Ureter (tissue), 1 donor: ENCODE measurements at regions not wholly inside any gene's neighbourhood (a gene's known extent, or its start where the extent isn't known, plus 50 kb on each side); places are given as distances from the start of the nearest gene placed in this dataset.
"Not testable (repeated sequence)": the region's sequence is repeated elsewhere in the genome, so short reads cannot be mapped to it uniquely, and the experiment has no call there.

ENCODE experiments used
- DNase-seq: peaks from one replicate; pipeline ENCODE4 v3.0.0-alpha.2; 2020; ENCODE audit warnings: low spot score
- donor health status: DM: yes; HTN: yes; CAD: no.

- no peak for DNase-seq
Observed at GRCh38 chr9:18296702-18297055, 177.3 kb upstream of the ADAMTSL1 start.

DNA sequence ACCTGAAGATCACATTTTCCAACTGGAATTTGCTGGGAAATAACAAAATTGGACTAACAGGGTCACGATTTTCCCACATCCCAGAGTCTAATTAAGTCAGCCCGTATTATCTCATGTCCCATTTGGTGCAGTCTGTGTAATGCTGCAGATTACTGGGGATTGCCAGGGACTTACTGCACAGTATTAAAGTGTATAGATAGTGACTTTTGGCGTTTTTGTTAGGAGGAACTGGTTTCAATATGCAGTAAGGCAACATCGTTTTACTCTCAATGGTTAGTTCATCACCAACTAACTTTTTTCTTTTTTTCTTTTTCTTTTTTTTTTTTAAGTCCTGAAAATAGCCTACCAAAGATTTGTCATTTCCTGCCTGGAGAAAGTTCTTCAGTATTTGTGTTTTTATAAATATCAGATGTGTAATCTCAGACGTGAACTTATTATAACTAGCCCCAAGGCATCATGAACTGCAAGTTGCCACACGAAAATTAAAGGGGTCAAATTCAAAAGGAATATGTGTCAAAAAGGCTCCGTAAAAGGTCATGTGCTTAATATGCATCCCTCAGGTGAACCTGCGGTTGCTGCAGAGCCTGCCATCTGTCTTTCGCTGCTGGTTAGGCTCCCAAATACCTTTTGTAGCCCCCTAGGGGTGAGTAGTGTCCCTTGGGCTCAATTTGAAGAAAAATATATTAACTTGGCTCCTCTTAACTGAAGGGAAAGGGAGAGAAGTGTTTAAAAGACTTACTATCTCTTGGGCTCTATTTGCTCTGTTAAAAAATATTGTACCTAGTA lies 176.7 kb upstream of the ADAMTSL1 start:
- DNase-seq = no peak

DNA sequence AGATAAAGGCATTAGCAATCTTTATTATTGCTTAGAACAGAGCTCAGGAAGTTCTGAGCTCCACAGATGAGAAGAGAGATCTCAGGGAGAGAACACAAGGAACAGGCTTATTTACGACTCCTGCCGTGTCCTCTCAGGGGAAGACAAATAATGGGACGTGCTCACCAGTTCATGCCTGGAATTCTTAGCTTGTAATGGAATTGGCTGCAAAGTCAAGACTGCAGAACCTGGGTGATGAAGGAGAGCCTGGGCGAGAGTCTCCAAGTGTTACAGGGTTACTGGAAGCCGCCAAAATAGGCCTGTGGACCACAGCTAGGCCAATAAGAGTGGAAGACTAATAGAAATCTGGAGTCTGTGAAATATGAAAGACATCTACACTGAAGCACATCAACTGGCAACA lies 174.5 kb upstream of the ADAMTSL1 start:
- DNase-seq = no peak

- not testable (repeated sequence) for DNase-seq
Observed at GRCh38 chr9:18305167-18305806, 168.7 kb upstream of the ADAMTSL1 start.

GRCh38 chr9:18314316-18314715 lies 159.6 kb upstream of the ADAMTSL1 start:
- no peak for DNase-seq

DNA sequence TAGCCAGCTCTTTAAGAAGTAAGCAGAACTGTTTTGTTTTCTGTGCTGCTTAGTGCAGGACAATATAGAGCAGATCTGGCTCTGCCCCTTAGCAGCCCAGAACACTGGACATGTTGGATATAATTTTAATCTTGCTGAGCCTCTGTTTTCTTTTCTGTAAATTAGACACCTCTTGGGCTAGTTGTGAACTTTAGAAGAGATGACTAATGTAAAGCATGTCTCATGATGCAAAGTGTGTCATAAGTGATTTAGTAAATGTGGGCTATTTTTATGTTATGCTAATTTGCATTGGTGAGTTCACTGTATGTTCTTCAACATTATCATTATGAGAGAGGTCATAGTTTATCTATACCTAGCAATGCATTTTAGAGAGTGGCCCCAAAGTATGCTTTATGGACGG lies 156.1 kb upstream of the ADAMTSL1 start:
- DNase-seq = no peak

DNA sequence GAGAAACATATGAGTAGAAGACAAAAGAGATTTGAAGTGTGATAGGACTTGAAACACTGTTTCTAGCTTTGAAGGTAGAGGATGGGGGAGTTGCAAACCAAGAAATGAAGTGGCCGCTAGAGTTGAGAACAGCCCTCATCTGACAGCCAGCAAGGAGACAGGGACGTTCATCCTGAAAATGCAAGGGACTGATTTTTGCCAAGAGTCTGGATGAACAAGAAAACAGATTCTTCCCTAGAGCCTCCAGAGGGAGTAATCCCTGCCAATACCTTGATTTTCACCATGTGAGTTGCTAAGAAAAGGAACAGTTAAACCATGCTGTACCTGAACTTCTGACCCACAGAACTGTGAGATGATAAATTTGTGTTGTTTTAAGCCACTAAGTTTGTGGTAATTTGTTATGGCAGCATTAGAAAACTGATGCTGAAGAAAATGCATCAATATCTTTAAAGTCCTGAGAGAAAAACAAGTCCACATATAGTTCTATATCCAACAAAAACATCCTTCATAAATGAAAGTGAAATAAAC lies 154.0 kb upstream of the ADAMTSL1 start:
- no peak for DNase-seq

GRCh38 chr9:18324928-18325745 lies 148.8 kb upstream of the ADAMTSL1 start:
- DNase-seq = no peak

DNA sequence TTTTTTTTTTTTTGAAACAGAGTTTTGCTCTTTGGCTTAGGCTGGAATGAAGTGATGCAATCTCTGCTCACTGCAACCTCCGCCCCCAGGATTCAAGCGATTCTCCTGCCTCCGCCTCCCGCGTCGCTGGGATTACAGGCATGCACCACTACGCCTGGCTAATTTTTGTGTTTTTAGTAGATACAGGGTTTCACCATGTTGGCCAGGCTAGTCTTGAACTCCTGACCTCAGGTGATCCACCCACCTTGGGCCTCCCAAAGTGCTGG lies 148.3 kb upstream of the ADAMTSL1 start:
- not testable (repeated sequence) for DNase-seq

DNA sequence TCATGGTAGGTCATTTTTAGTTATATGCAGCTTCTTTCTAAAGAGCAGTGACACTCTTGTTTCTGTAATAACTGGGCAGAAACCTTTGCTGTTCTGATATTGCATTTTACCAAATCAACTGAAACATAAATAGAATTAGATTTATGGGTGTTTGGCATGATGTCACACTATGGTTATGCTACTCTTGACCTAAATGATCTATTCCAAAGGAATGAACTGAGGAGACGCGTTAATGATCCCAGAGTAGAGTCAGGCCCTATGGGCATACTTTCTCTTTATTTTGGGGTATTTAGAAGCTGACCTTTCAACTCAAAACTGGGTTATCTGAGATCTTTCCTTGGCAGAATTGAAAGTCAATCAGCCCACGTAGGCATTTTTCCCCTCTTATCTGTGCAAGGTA lies 146.8 kb upstream of the ADAMTSL1 start:
- no peak for DNase-seq

DNA sequence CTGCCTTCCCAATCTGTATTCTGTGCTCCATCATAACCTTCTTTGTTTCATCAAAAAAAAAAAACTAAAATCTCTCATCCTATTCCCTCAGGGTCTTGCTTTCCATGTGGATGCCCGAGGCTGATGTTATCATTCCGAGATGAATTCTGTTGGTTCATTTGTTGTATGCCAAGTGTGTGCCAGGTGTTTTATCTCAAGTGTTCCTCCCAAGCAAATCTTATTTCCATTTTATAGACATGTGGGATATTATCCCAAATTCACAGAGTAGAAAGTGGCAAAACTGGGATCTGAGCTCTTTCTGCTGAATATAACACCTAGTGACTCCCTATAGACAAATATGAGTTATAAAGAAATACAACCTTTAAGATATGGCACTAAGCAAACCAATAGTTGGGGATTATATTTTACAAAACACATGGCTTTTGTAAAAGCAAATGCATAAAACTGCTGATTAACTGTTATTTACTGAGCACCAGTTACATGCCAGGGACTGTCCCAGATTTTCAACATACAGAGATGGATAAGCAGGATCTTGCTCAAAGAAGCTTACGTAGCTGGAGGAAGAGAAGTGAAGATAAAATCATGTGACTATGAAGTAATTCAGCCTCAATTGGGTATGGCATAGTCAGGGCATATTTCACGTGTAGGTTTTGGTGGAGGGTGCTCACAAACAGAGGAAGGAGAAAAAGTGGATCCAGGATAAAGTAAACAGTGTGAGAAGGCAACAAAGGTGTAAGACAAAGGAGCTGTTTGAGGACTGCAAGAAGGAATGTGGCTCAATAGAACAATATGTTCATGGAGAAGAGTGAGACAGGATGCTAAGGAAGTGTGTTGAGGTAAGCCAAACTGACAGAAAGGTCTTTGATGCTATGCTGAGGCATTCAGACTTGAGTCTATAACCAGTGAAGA lies 143.3 kb upstream of the ADAMTSL1 start:
- DNase-seq = no peak

DNA sequence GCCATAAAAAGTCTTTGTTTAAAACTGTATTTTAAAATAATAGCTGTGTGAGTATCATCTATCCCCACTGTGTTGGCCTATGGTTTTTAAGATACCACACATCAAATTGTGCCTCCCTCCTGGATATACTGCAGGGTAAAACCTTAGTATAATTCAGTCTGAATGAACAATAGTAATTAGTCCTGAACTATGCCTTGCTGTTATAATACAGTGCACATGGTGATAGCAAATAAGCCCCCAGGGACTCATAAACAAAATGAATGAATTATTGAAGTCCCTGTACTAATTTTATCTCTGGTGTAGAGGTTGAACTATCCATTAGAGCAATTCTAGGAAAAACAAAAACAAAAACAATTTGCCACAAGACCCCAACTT lies 142.7 kb upstream of the ADAMTSL1 start:
- DNase-seq = no peak

- DNase-seq = no peak
Observed at GRCh38 chr9:18331808-18332209, 142.1 kb upstream of the ADAMTSL1 start.

DNA sequence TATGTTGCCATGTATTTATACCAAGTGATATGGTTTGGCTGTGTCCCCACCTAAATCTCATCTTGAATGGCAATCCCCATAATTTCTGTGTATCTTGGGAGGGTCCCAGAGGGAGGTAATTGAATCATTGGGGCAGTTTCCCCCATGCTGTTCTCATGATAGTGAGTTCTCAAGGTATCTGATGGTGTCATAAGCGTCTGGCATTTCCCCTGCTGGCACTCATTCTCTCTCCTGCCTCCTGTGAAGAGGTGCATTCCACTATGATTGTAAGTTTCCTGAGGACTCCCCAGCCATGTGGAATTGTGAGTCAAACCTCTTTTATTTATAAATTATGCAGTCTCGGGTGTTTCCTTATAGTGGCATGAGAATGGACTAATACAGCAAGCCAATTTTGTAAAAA lies 140.8 kb upstream of the ADAMTSL1 start:
- DNase-seq = no peak

DNA sequence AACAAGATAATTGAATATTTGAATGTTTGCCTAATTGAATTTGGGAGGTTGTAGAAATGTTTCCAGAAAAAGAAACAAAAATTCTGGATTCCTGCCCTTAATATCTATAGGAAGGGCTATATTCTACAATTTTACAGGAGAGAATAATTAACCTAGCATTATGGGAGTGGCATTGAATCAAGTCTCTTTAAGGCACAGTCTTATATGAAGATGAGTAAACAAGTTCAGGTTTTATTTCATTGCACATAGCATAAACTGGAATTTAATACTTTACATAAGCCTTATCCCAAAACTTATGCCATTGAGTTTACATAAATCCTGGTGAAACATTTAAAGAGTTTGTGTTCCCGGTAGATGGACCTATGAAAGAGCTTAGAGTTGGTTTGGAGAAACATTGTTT lies 138.1 kb upstream of the ADAMTSL1 start:
- no peak for DNase-seq

- no peak for DNase-seq
Observed at GRCh38 chr9:18338042-18338441, 135.9 kb upstream of the ADAMTSL1 start.

- no peak for DNase-seq
Observed at GRCh38 chr9:18343784-18344183, 130.2 kb upstream of the ADAMTSL1 start.

- no peak for DNase-seq
Observed at GRCh38 chr9:18346745-18347144, 127.2 kb upstream of the ADAMTSL1 start.

DNA sequence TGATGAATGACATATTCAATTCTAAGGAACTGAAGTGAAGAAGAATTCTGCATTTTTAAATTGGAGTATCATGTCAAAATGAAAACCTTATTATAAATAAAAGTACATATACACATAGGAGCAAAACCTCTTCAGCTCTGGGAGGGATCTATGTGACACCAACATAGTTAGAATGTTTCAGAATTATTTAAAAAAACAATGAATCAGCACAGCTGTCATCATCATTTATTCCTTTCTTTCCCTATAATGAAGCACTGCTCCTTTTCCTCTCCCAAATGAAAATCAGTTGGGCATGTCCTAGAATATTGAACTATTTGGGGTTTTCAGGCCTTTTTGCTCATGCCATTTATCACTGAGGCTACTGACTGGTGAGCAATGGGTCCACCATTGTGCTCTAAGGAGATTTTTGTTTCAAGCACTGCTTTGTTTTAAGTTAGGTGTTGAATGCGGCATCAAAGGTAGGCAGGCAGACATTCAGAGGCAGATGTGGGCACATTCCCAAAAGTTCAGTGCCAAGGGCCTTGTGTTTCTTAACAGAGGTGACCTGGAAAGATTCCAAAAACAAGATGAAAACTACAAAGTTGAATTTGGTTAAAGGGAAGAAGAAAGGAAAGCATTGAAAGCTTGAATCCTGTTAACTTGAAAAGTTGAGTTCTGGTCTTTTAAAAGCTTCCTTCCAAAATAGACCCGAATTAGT lies 126.4 kb upstream of the ADAMTSL1 start:
- DNase-seq = no peak

DNA sequence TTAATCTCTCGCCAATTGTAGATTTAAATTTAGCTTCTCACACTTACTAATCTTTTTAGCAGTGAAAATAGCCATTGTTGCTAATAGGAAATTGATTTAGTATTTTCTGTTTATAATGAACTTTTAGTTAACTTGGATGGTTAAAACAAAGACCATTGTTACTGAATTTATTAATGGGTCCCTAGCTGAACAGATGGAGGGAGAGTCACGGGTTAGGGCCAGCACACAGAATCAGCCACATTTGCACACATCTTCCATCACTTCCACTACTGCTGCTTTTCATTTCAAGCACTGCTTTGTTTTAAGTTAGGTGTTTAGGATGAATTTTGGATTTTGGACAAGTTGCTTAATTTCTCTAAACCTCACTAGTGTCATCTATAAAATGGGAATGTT lies 125.9 kb upstream of the ADAMTSL1 start:
- no peak for DNase-seq

GRCh38 chr9:18349530-18349929 lies 124.4 kb upstream of the ADAMTSL1 start:
- DNase-seq = no peak
